ENCODE measurements at regions not wholly inside any gene's neighbourhood (a gene's known extent, or its start where the extent isn't known, plus 50 kb on each side); places are given as distances from the start of the nearest gene placed in this dataset.
A peak's percentile ranks its signal among the peaks of the same experiment; 100 is the strongest.
"Not testable (repeated sequence)": the region's sequence is repeated elsewhere in the genome, so short reads cannot be mapped to it uniquely, and the experiment has no call there.

DNA sequence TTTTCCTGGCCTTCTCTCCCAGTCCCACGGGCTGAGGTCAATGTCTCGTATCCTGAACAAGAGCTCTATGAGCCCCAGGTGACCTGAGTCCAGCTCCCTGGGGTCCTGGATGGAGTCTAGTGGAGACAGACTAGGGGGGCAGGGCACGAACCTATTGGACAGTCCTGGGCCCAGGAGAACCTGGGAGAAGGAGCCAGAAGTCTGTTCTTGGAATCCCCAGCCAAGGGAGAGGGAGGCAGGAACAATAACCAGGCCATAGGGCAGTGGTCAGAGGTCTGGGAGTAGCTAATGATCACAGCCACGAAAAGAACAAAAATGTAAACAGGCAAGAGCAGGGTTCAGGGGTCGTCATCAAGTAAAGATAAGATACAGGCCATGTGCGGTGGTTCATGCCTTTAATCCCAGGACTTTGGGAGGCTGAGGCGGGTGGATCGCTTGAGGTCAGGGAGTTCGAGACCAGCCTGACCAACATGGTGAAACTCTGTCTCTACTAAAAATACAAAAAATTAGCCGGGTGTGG lies 60.8 kb downstream of the COPRS start:
- no peak for DNase-seq (ENCODE audit: low read depth, low spot score)
- H3K27ac ChIP-seq = no peak overlapping the region

DNA sequence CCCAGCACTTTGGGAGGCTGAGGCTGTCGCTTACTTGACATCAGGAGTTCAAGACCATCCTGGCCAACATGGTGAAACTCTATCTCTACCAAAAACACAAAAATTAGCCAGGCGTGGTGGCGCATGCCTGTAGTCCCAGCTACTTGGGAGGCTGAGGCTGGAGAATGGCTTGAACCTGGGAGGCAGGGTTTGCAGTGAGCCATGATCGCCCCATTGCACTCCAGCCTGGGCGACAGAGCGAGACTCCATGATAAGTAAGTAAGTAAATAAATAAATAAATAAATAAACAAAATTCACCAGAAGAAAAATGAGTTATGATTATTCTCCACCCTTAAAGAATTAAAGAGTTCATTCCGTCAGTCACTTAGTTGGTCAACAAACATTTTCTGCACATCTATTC lies 63.1 kb downstream of the COPRS start:
- DNase-seq (ENCODE audit: low read depth, low spot score); H3K27ac ChIP-seq: not testable (repeated sequence)

GRCh38 chr17:31794111-31794510 lies 64.9 kb downstream of the COPRS start:
- H3K27ac ChIP-seq = no peak overlapping the region
- no peak for DNase-seq (ENCODE audit: low read depth, low spot score)

GRCh38 chr17:31793634-31794033 lies 65.4 kb downstream of the COPRS start:
- H3K27ac ChIP-seq; DNase-seq (ENCODE audit: low read depth, low spot score): not testable (repeated sequence)

DNA sequence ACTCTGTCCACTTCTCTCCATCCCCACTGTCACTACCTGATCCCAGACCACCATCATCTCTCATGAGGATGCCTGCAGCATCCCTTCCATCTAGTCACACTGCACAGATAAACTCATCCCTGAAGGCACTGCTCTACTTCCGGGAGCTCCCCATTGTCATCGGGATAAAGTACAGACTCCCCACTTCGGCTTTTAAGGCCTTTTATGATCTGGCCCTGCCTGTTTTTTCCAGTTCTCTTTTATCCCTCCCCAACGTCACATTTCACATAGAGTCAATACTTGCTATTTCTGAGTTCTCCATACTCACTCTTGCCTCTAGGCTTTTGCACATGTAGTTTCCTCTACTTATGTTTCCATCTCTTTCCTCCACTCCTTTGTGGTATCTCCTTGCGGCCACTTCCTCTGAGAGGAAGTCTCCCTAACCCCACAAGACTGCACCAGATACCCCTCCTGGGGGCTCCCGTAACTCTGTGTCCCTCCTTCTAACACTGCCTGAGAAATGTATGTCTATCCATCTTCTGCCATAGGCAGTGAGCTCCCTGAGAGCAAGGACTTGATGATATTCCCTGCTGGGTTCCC lies 66.9 kb downstream of the COPRS start:
- no peak overlapping the region for H3K27ac ChIP-seq
- DNase-seq (ENCODE audit: low read depth, low spot score) = no peak

- no peak overlapping the region for H3K27ac ChIP-seq
- DNase-seq (ENCODE audit: low read depth, low spot score) = no peak
These were observed 69.1 kb downstream of the COPRS start for GRCh38 chr17:31789707-31790505.

GRCh38 chr17:31788956-31789355 lies 70.1 kb downstream of the COPRS start:
- H3K27ac ChIP-seq = peak overlapping the region; percentile 92
- DNase-seq (ENCODE audit: low read depth, low spot score) = no peak

DNA sequence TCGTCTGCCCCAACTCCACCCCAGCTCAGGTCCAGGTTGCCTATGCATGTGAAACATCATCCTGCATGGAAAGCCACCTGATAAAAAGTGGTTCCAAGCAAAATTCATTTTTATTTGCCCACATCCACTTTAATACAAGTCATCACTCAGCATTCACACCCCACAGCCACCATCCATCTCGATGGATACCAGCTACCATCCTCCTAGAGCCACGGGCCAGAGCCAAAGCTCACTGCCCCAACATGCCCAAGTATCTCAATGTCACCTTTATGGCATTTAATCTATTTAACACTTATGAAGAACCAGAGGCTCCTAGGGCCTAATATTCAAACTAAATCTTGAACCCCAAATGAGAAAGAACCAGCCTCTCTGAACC lies 70.5 kb downstream of the COPRS start:
- no peak for DNase-seq (ENCODE audit: low read depth, low spot score)
- peak overlapping the region; percentile 92 for H3K27ac ChIP-seq

- H3K27ac ChIP-seq = peak overlapping the region; percentile 92
- peak; percentile 83 for DNase-seq (ENCODE audit: low read depth, low spot score)
These were observed 71.0 kb downstream of the COPRS start for GRCh38 chr17:31787857-31788570.

- DNase-seq (ENCODE audit: low read depth, low spot score) = no peak
- peak overlapping the region; percentile 92 for H3K27ac ChIP-seq
These were observed 72.1 kb downstream of the COPRS start for GRCh38 chr17:31786796-31787481.

DNA sequence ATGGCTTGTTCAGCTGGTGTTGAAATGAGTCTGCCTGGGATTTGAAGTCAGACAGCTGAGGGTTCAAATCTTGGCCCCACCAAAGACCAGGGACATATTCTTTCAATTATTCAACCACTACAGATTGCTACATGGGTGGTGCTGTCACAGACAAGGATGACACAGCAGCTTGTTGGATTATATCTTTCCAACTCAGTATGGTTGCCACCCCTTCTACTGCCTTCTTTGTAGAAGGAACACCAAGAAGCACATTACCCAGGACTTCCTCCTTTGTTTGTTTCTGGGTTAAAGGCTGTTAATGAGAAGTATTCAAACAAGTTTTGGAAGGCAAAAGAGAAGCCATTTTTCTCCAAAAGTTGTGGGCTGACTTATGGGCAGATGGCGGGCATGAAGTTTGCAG lies 78.6 kb downstream of the COPRS start:
- no peak overlapping the region for H3K27ac ChIP-seq
- no peak for DNase-seq (ENCODE audit: low read depth, low spot score)

DNA sequence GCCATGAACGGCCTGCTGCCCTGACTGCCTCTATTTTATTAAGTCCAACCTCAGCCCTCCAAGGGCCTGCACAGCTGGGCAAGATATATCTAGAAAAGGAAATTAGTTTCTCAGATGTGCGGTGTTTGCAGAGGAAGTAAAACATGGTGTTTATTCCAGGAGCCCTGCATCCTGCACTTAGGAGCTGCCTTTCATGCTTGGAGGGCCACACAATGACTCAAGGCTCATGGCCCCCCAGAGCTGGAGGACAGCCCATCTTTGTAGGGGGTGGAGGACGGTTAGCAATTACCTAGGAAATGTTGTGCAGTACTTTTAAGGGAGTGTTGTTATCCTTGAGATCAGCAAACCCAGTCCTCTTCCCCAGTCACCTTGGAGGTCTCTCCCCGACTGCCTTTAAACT lies 80.5 kb downstream of the COPRS start:
- H3K27ac ChIP-seq = no peak overlapping the region
- DNase-seq (ENCODE audit: low read depth, low spot score) = no peak

GRCh38 chr17:31771328-31771727 lies 87.7 kb downstream of the COPRS start:
- not testable (repeated sequence) for H3K27ac ChIP-seq; DNase-seq (ENCODE audit: low read depth, low spot score)

DNA sequence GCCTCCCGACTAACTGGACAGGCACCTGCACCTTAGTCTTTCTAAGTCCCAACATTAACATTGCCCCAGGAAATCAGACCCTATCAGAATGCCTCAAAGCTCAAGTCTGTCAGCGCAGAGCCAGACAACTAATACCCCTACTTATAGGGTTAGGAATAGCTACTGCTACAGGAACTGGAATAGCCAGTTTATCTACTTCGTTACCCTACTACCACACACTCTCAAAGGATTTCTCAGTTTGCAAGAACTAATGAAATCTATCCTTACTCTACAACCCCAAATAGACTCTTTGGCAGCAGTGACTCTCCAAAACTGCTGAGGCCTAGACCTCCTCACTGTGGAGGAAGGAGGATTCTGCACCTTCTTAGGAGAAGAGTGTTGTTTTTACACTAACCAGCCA lies 88.5 kb downstream of the COPRS start:
- not testable (repeated sequence) for H3K27ac ChIP-seq; DNase-seq (ENCODE audit: low read depth, low spot score)

GRCh38 chr17:31761836-31762510 lies 97.1 kb downstream of the COPRS start:
- DNase-seq (ENCODE audit: low read depth, low spot score); H3K27ac ChIP-seq: not testable (repeated sequence)

- no peak overlapping the region for H3K27ac ChIP-seq
- no peak for DNase-seq (ENCODE audit: low read depth, low spot score)
These were observed 100.4 kb downstream of the COPRS start for GRCh38 chr17:31758646-31759045.

GRCh38 chr17:31757097-31757496 lies 101.9 kb downstream of the COPRS start:
- no peak overlapping the region for H3K27ac ChIP-seq
- no peak for DNase-seq (ENCODE audit: low read depth, low spot score)

- DNase-seq (ENCODE audit: low read depth, low spot score) = peak; percentile 43
- peak overlapping the region; percentile 37 for H3K27ac ChIP-seq
These were observed 104.7 kb downstream of the COPRS start for GRCh38 chr17:31754239-31754945.

- no peak for DNase-seq (ENCODE audit: low read depth, low spot score)
These were observed 106.0 kb downstream of the COPRS start for GRCh38 chr17:31753011-31753410.

More at GRCh38 chr17:31753011-31753410, 106.0 kb downstream of the COPRS start:
- no peak overlapping the region for H3K27ac ChIP-seq
